Lung (tissue), 11 donors: ENCODE measurements at regions not wholly inside any gene's neighbourhood (a gene's known extent, or its start where the extent isn't known, plus 50 kb on each side); places are given as distances from the start of the nearest gene placed in this dataset.

Source experiments
- ATAC-seq: fragments of 200-7000 bp; cut with Tn5 transposase; one replicate; pipeline ENCODE4 v1.9.1; 2020; ENCODE audit warnings: moderate number of reproducible peaks; ENCODE audit not compliant: insufficient read depth, low FRiP score
- DNase-seq, 3 donors: peaks; one replicate each; pipeline ENCODE4 v3.0.0-alpha.2; 2013 to 2017
- H3K27ac ChIP-seq, 2 donors: one replicate each; pipeline ENCODE4 v1.5.1; 2013; ENCODE audit warnings: mild to moderate bottlenecking in 2 of 2, moderate library complexity in 2 of 2, control low read depth in 1 of 2, inconsistent platforms in 1 of 2, low read depth in 1 of 2, low read length in 1 of 2
- H3K27me3 ChIP-seq, 3 donors: one replicate each; pipeline ENCODE4 v1.5.1; 2013; ENCODE audit warnings: low read length in 2 of 3; ENCODE audit not compliant: control insufficient read depth in 3 of 3, insufficient read depth in 3 of 3
- H3K36me3 ChIP-seq, 4 donors: one replicate each; pipeline ENCODE4 v1.5.1; 2013; ENCODE audit warnings: low read length in 4 of 4, mild to moderate bottlenecking in 1 of 4, moderate library complexity in 1 of 4; ENCODE audit not compliant: control insufficient read depth in 4 of 4, insufficient read depth in 4 of 4
- H3K4me1 ChIP-seq, 5 donors: one replicate each; pipeline ENCODE4 v1.5.1; 2013; ENCODE audit warnings: low read length in 5 of 5, mild to moderate bottlenecking in 2 of 5, moderate library complexity in 1 of 5; ENCODE audit not compliant: control insufficient read depth in 5 of 5, insufficient read depth in 5 of 5
- H3K4me3 ChIP-seq: one replicate; pipeline ENCODE4 v1.5.1; 2013; ENCODE audit warnings: mild to moderate bottlenecking, control low read depth, moderate library complexity
- H3K9ac ChIP-seq, 2 donors: one replicate each; pipeline ENCODE4 v1.5.1; 2013; ENCODE audit warnings: low read length in 2 of 2, control low read depth in 1 of 2; ENCODE audit not compliant: insufficient read depth in 1 of 2
- H3K9me3 ChIP-seq, 4 donors: one replicate each; pipeline ENCODE4 v1.5.1; 2013; ENCODE audit warnings: low read length in 3 of 4, mild to moderate bottlenecking in 1 of 4, moderate library complexity in 1 of 4; ENCODE audit not compliant: control insufficient read depth in 4 of 4, insufficient read depth in 3 of 4
- WGBS, 2 donors: extraction: QIAGEN DNeasy Blood & Tissue Kit; methylation state at CpG; one replicate each; pipeline ENCODE4 v1.1.7; 2013; 5-methylcytosine and 5-hydroxymethylcytosine counted together
- TF ChIP-seq, protein P1 (sequence below): IDR thresholded peaks from 2 replicates; pipeline ENCODE4 v1.5.1; 2012; ENCODE audit warnings: mild to moderate bottlenecking; ENCODE audit errors: control extremely low read depth, extremely low read depth
- donor health status: control.
- donor health status: control.
- donor health status: Bipolar disorder and iron deficiency.
- donor health status: healthy.
- donor health status: DM: yes; HTN: yes; CAD: no.

DNA sequence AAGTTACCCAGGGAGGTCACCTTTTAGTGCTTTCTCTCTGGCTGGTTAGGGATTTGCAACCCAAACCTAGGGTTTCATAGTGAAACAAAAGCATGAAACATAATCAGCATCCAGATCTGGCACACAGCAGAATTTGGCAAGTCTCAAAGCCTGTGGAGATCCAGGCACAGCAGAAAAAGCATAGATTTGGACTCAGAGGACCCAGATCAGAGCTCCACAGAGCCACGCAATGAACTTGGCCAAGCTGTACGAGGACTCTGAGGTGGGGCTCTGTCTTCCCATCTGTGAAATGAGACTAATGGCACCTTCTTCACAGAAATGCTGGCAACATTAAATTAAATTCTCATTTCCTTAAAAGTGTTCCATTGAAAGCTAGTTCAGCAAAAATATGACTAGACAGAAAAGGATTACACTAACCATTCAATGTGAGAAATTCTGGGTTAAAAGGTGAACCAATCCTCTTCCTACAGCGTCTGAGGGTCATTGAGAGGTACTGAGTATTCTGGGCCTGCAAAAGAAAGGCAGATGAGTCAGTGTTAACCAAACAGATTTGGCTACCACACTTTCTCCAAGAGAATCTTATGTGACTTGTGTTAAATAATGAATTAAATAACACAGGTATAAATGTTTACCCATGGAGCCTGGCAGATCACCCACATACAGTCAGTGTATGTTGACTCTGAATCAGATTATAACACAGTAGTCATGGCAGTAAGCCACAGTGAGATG is 266.3 kb downstream of the MREG start:
- Histone ChIP-seq H3K4me1 (peaks cover 3 to 39% (median 5%) of the 10 kb centered on the region in 5 donors), H3K9ac (no peak overlapping the region), H3K27me3 (no peaks in the 10 kb centered on the region), H3K4me3 (no peak overlapping the region), H3K9me3 (no peaks in the 10 kb centered on the region), H3K27ac (no peak overlapping the region), H3K36me3 (no peaks in the 10 kb centered on the region)
- ATAC-seq (no peak), DNase-seq (no peak)
- TF ChIP-seq, protein P1, sequence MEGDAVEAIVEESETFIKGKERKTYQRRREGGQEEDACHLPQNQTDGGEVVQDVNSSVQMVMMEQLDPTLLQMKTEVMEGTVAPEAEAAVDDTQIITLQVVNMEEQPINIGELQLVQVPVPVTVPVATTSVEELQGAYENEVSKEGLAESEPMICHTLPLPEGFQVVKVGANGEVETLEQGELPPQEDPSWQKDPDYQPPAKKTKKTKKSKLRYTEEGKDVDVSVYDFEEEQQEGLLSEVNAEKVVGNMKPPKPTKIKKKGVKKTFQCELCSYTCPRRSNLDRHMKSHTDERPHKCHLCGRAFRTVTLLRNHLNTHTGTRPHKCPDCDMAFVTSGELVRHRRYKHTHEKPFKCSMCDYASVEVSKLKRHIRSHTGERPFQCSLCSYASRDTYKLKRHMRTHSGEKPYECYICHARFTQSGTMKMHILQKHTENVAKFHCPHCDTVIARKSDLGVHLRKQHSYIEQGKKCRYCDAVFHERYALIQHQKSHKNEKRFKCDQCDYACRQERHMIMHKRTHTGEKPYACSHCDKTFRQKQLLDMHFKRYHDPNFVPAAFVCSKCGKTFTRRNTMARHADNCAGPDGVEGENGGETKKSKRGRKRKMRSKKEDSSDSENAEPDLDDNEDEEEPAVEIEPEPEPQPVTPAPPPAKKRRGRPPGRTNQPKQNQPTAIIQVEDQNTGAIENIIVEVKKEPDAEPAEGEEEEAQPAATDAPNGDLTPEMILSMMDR = no peak
- 82 to 85% methylated on average over 3 of the region's 3 CpGs for WGBS, 2 donors

DNA sequence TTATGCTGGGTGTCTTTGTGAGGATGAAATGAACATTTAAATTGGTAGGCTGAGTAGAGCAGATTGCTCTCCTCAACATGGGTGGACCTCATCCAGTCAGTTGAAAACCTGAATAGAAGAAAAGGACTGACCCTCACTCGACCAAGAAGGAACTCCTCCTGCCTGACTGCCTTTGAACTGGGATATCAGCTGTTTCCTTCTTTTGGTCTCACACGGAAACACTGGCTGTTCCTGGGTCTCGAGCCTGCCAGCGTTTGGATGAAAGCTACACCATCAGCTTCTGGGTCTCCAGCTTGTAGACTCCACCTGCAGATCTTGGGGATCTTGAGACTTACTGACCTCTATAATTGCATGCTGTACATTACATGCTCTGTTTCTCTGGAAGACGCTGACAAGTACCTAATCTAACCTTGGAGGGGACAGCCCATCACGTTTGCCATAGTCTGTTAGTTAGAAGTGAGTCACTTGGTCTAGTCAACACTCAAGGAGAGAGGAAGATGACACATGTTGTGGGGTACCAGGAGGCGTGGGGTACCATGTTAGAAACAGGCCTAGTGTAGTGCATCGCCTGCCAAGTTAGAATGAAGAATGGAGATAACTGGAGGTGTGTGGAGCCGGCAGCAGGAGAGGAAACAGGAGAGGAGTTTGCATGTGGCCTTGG is 267.0 kb downstream of the MREG start:
- 64 to 71% methylated on average over 9 of the region's 9 CpGs for WGBS, 2 donors
- ATAC-seq (no peak), DNase-seq (no peak)
- Histone ChIP-seq H3K9me3 (no peaks in the 10 kb centered on the region), H3K27me3 (no peaks in the 10 kb centered on the region), H3K27ac (no peak overlapping the region), H3K4me1 (peaks cover 3 to 32% (median 5%) of the 10 kb centered on the region in 5 donors), H3K4me3 (no peak overlapping the region), H3K36me3 (no peaks in the 10 kb centered on the region), H3K9ac (no peak overlapping the region)
- TF ChIP-seq, protein P1 = no peak

DNA sequence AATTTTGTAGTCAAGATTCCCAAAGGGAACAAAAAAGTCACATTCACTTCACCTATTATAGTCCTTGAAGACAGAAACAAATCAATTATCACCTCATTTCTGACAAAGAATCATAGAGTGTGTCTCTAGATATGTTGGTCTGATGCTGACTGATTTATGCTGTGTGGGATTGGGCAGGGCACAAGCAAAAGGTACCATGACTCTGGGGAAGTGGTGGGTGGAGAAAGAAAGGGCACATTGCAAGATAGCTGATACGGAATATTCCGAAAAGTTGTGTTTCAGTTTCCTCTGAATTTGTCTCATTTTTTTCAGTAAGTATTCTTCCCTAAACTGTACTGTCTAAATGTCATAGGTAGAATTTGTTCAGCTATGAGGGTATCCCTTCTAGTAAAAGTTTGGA is 268.0 kb downstream of the MREG start:
- WGBS, 2 donors = 77 to 78% methylated on average over 2 of the region's 2 CpGs
- peaks cover 3 to 23% (median 5%) of the 10 kb centered on the region in 5 donors for H3K4me1 ChIP-seq
- DNase-seq = no peak
- ATAC-seq = no peak
- no peaks in the 10 kb centered on the region for H3K27me3 ChIP-seq
- H3K9ac ChIP-seq = no peak overlapping the region
- H3K4me3 ChIP-seq = no peak overlapping the region
- no peaks in the 10 kb centered on the region for H3K9me3 ChIP-seq
- no peaks in the 10 kb centered on the region for H3K36me3 ChIP-seq
- TF ChIP-seq, protein P1 = no peak
- H3K27ac ChIP-seq = no peak overlapping the region
